Glutamatergic neuron (in vitro differentiated cells): ENCODE measurements at regions not wholly inside any gene's neighbourhood (a gene's known extent, or its start where the extent isn't known, plus 50 kb on each side); places are given as distances from the start of the nearest gene placed in this dataset.

Experiments
- DNase-seq: peaks from one replicate; pipeline ENCODE4 v3.0.0; 2022
- H3K27ac Mint-ChIP-seq: one replicate; pipeline ENCODE4 v1.8.0; 2020; ENCODE audit warnings: mild to moderate bottlenecking, mixed read lengths, inconsistent platforms; ENCODE audit not compliant: unreplicated experiment
- H3K27me3 Mint-ChIP-seq: one replicate; pipeline ENCODE4 v1.8.0; 2020; ENCODE audit warnings: mild to moderate bottlenecking, moderate library complexity, mixed read lengths, inconsistent platforms; ENCODE audit not compliant: unreplicated experiment
- H3K36me3 Mint-ChIP-seq: one replicate; pipeline ENCODE4 v1.8.0; 2020; ENCODE audit warnings: mild to moderate bottlenecking, mixed read lengths, inconsistent platforms; ENCODE audit not compliant: unreplicated experiment
- H3K4me1 Mint-ChIP-seq: one replicate; pipeline ENCODE4 v1.8.0; 2020; ENCODE audit warnings: mild to moderate bottlenecking, low read depth, mixed read lengths, inconsistent platforms; ENCODE audit not compliant: unreplicated experiment
- H3K4me3 Mint-ChIP-seq: one replicate; pipeline ENCODE4 v1.8.0; 2020; ENCODE audit warnings: mild to moderate bottlenecking, mixed read lengths, inconsistent platforms; ENCODE audit not compliant: unreplicated experiment
- H3K9me3 Mint-ChIP-seq: one replicate; pipeline ENCODE4 v1.8.0; 2020; ENCODE audit warnings: mild to moderate bottlenecking, moderate library complexity, mixed read lengths, inconsistent platforms; ENCODE audit not compliant: unreplicated experiment
- CTCF ChIP-seq: fragments of 200-600 bp; sonication (generic); IDR thresholded peaks from one replicate; pipeline ENCODE4 v1.5.0; 2021; ENCODE audit not compliant: partially characterized antibody, unreplicated experiment

- peaks cover 3% of the 10 kb centered on the region for H3K9me3 Mint-ChIP-seq
- H3K36me3 Mint-ChIP-seq: peaks cover 5% of the 10 kb centered on the region
- no peaks in the 10 kb centered on the region for H3K27me3 Mint-ChIP-seq
- no peak overlapping the region for H3K4me3 Mint-ChIP-seq
- no peak overlapping the region for H3K27ac Mint-ChIP-seq
- no peaks in the 10 kb centered on the region for H3K4me1 Mint-ChIP-seq
- no peak for TF ChIP-seq CTCF
- no peak for DNase-seq
Measured at GRCh38 chr12:77767335-77767734, 63.4 kb upstream of the NAV3 start.

GRCh38 chr12:77766224-77766623 is 64.5 kb upstream of the NAV3 start:
- H3K4me3 Mint-ChIP-seq: no peak overlapping the region
- DNase-seq: no peak
- H3K27me3 Mint-ChIP-seq: no peaks in the 10 kb centered on the region
- H3K27ac Mint-ChIP-seq: no peak overlapping the region
- H3K9me3 Mint-ChIP-seq: peaks cover 3% of the 10 kb centered on the region
- peaks cover 5% of the 10 kb centered on the region for H3K36me3 Mint-ChIP-seq
- H3K4me1 Mint-ChIP-seq: no peaks in the 10 kb centered on the region
- TF ChIP-seq CTCF: no peak

- no peak overlapping the region for H3K27ac Mint-ChIP-seq
- no peaks in the 10 kb centered on the region for H3K4me1 Mint-ChIP-seq
- H3K4me3 Mint-ChIP-seq: no peak overlapping the region
- H3K36me3 Mint-ChIP-seq: no peaks in the 10 kb centered on the region
- DNase-seq: no peak
- H3K9me3 Mint-ChIP-seq: no peaks in the 10 kb centered on the region
- no peak for TF ChIP-seq CTCF
- H3K27me3 Mint-ChIP-seq: no peaks in the 10 kb centered on the region
Measured at GRCh38 chr12:77761286-77761685, 69.4 kb upstream of the NAV3 start.

- no peak for TF ChIP-seq CTCF
- no peak overlapping the region for H3K4me3 Mint-ChIP-seq
- no peaks in the 10 kb centered on the region for H3K9me3 Mint-ChIP-seq
- H3K27ac Mint-ChIP-seq: no peak overlapping the region
- no peak for DNase-seq
- no peaks in the 10 kb centered on the region for H3K36me3 Mint-ChIP-seq
- H3K4me1 Mint-ChIP-seq: no peaks in the 10 kb centered on the region
- H3K27me3 Mint-ChIP-seq: no peaks in the 10 kb centered on the region
Measured at GRCh38 chr12:77760271-77761025, 70.2 kb upstream of the NAV3 start.

GRCh38 chr12:77754086-77754485 is 76.6 kb upstream of the NAV3 start:
- H3K4me3 Mint-ChIP-seq: no peak overlapping the region
- peaks cover 1% of the 10 kb centered on the region for H3K9me3 Mint-ChIP-seq
- DNase-seq: no peak
- no peak overlapping the region for H3K27ac Mint-ChIP-seq
- H3K4me1 Mint-ChIP-seq: no peaks in the 10 kb centered on the region
- no peaks in the 10 kb centered on the region for H3K36me3 Mint-ChIP-seq
- no peaks in the 10 kb centered on the region for H3K27me3 Mint-ChIP-seq
- TF ChIP-seq CTCF: no peak
